GM18861 (cell line): ENCODE measurements at regions not wholly inside any gene's neighbourhood (a gene's known extent, or its start where the extent isn't known, plus 50 kb on each side); places are given as distances from the start of the nearest gene placed in this dataset.
"Not testable (repeated sequence)": the region's sequence is repeated elsewhere in the genome, so short reads cannot be mapped to it uniquely, and the experiment has no call there.

ENCODE experiments used
- ATAC-seq: cut with Tn5 transposase; IDR thresholded peaks from one replicate; pipeline ENCODE4 v1.9.1; 2021; ENCODE audit not compliant: unreplicated experiment

- no peak for ATAC-seq
These were observed 888.1 kb downstream of the KCNJ2 start for GRCh38 chr17:71057448-71057847.

GRCh38 chr17:71057938-71058337, 888.6 kb downstream of the KCNJ2 start:
- no peak for ATAC-seq

- ATAC-seq, result no peak
These were observed 893.8 kb downstream of the KCNJ2 start for GRCh38 chr17:71063127-71063526.

- no peak for ATAC-seq
These were observed 894.2 kb downstream of the KCNJ2 start for GRCh38 chr17:71063559-71063958.

GRCh38 chr17:71067669-71068407, 898.5 kb downstream of the KCNJ2 start:
- ATAC-seq, result no peak

- no peak for ATAC-seq
These were observed 899.0 kb downstream of the KCNJ2 start for GRCh38 chr17:71068408-71068750.

- ATAC-seq, result no peak
These were observed 901.7 kb downstream of the KCNJ2 start for GRCh38 chr17:71071041-71071440.

GRCh38 chr17:71071837-71072236, 902.5 kb downstream of the KCNJ2 start:
- no peak for ATAC-seq

GRCh38 chr17:71080937-71081336, 911.6 kb downstream of the KCNJ2 start:
- ATAC-seq, result no peak

- ATAC-seq, result no peak
These were observed 912.3 kb downstream of the KCNJ2 start for GRCh38 chr17:71081666-71082065.

GRCh38 chr17:71084219-71084618, 914.9 kb downstream of the KCNJ2 start:
- no peak for ATAC-seq

- ATAC-seq, result no peak
These were observed 915.5 kb downstream of the KCNJ2 start for GRCh38 chr17:71084838-71085237.

GRCh38 chr17:71085238-71086033, 916.1 kb downstream of the KCNJ2 start:
- ATAC-seq, result no peak

- no peak for ATAC-seq
These were observed 920.1 kb downstream of the KCNJ2 start for GRCh38 chr17:71089431-71089830.

GRCh38 chr17:71098071-71098470, 928.7 kb downstream of the KCNJ2 start:
- ATAC-seq, result no peak

GRCh38 chr17:71099003-71099714, 929.8 kb downstream of the KCNJ2 start:
- no peak for ATAC-seq

GRCh38 chr17:71102777-71103176, 933.4 kb downstream of the KCNJ2 start:
- ATAC-seq, result no peak

- ATAC-seq, result no peak
These were observed 934.9 kb downstream of the KCNJ2 start for GRCh38 chr17:71104225-71104624.

GRCh38 chr17:71106056-71106455, 936.7 kb downstream of the KCNJ2 start:
- not testable (repeated sequence) for ATAC-seq

- no peak for ATAC-seq
These were observed 937.8 kb downstream of the KCNJ2 start for GRCh38 chr17:71107136-71107535.

GRCh38 chr17:71109697-71110096, 940.4 kb downstream of the KCNJ2 start:
- no peak for ATAC-seq

GRCh38 chr17:71110326-71110725, 941.0 kb downstream of the KCNJ2 start:
- no peak for ATAC-seq
